Neuronal stem cell (in vitro differentiated cells): ENCODE measurements at regions not wholly inside any gene's neighbourhood (a gene's known extent, or its start where the extent isn't known, plus 50 kb on each side); places are given as distances from the start of the nearest gene placed in this dataset.

ENCODE experiments used
- DNase-seq: peaks from one replicate; pipeline ENCODE4 v3.0.0-alpha.2; 2013; ENCODE audit warnings: low spot score
- H2AFZ ChIP-seq: one replicate; pipeline ENCODE4 v1.6.1; 2013; ENCODE audit warnings: mild to moderate bottlenecking, low read length, inconsistent platforms
- H2AK5ac ChIP-seq: 2 replicates; pipeline ENCODE4 v1.6.1; 2013; ENCODE audit warnings: low read depth, mild to moderate bottlenecking, inconsistent platforms, low read length, moderate library complexity, mixed read lengths
- H2BK120ac ChIP-seq: 2 replicates; pipeline ENCODE4 v1.6.1; 2013; ENCODE audit warnings: low read depth, mild to moderate bottlenecking, inconsistent platforms, low read length, moderate library complexity, mixed read lengths
- H2BK12ac ChIP-seq: one replicate; pipeline ENCODE4 v1.6.1; 2013; ENCODE audit warnings: low read length, inconsistent platforms
- H2BK15ac ChIP-seq: 2 replicates; pipeline ENCODE4 v1.6.1; 2013; ENCODE audit warnings: mild to moderate bottlenecking, low read length, inconsistent platforms, mixed read lengths
- H2BK5ac ChIP-seq: one replicate; pipeline ENCODE4 v1.6.1; 2013; ENCODE audit warnings: inconsistent platforms, mild to moderate bottlenecking, low read length, moderate library complexity
- H3K14ac ChIP-seq: one replicate; pipeline ENCODE4 v1.6.1; 2013; ENCODE audit warnings: low read length, inconsistent platforms
- H3K18ac ChIP-seq: 2 replicates; pipeline ENCODE4 v1.6.1; 2013; ENCODE audit warnings: low read length, inconsistent platforms
- H3K23ac ChIP-seq: 2 replicates; pipeline ENCODE4 v1.6.1; 2013; ENCODE audit warnings: low read depth, mild to moderate bottlenecking, mixed read lengths, low read length, inconsistent platforms; ENCODE audit not compliant: poor library complexity
- H3K27ac ChIP-seq: replicated peaks from 3 replicates; pipeline ENCODE4 v1.5.1; 2013; ENCODE audit warnings: low read length, inconsistent platforms
- H3K27me3 ChIP-seq, 3 experiments: 2 replicates each; pipeline ENCODE4 v1.6.1; 2013; ENCODE audit warnings: low read length in 3 of 3, mild to moderate bottlenecking in 2 of 3, inconsistent platforms in 1 of 3, low read depth in 1 of 3, mixed read lengths in 1 of 3, moderate library complexity in 1 of 3; ENCODE audit not compliant: control insufficient read depth in 3 of 3, insufficient read depth in 3 of 3
- H3K36me3 ChIP-seq, 2 donors: replicated peaks in 1 of 2; 2 replicates each; pipeline ENCODE4 v1.6.1; 2013; ENCODE audit warnings: low read length in 2 of 2; ENCODE audit not compliant: control insufficient read depth in 2 of 2, insufficient read depth in 2 of 2
- H3K4ac ChIP-seq: 2 replicates; pipeline ENCODE4 v1.6.1; 2013; ENCODE audit warnings: inconsistent platforms, mild to moderate bottlenecking, low read length, moderate library complexity
- H3K4me1 ChIP-seq, 2 donors: 1 replicate in 1 of 2; 2 replicates in 1 of 2; pipeline ENCODE4 v1.6.1; 2013; ENCODE audit warnings: low read length in 2 of 2, low read depth in 1 of 2; ENCODE audit not compliant: control insufficient read depth in 2 of 2, insufficient read depth in 1 of 2
- H3K4me2 ChIP-seq: one replicate; pipeline ENCODE4 v1.6.1; 2013; ENCODE audit warnings: mild to moderate bottlenecking, low read length, inconsistent platforms; ENCODE audit not compliant: insufficient read depth, poor library complexity, severe bottlenecking
- H3K4me3 ChIP-seq, 2 donors: 2 replicates each; pipeline ENCODE4 v1.5.1; 2013; ENCODE audit warnings: low read length in 2 of 2, mild to moderate bottlenecking in 2 of 2, inconsistent platforms in 1 of 2, moderate library complexity in 1 of 2
- H3K79me1 ChIP-seq: one replicate; pipeline ENCODE4 v1.6.1; 2013; ENCODE audit warnings: low read depth, mild to moderate bottlenecking, inconsistent platforms, low read length, moderate library complexity
- H3K9ac ChIP-seq: one replicate; pipeline ENCODE4 v1.6.1; 2013; ENCODE audit warnings: mild to moderate bottlenecking, low read depth, low read length, inconsistent platforms; ENCODE audit not compliant: poor library complexity
- H3K9me3 ChIP-seq, 2 donors: replicated peaks in 1 of 2; 2 replicates each; pipeline versions ENCODE3 to v1.6.1; 2013; ENCODE audit warnings: low read length in 2 of 2, mild to moderate bottlenecking in 2 of 2, inconsistent platforms in 1 of 2, low read depth in 1 of 2, mixed read lengths in 1 of 2, moderate library complexity in 1 of 2; ENCODE audit not compliant: control insufficient read depth in 2 of 2, insufficient read depth in 1 of 2
- H4K8ac ChIP-seq: one replicate; pipeline ENCODE4 v1.6.1; 2013; ENCODE audit warnings: low read depth, mild to moderate bottlenecking, inconsistent platforms, low read length, moderate library complexity
- H4K91ac ChIP-seq: one replicate; pipeline ENCODE4 v1.6.1; 2013; ENCODE audit warnings: low read length, low read depth, mild to moderate bottlenecking, inconsistent platforms; ENCODE audit not compliant: poor library complexity
- WGBS, 2 donors: extraction: QIAGEN DNeasy Blood & Tissue Kit; methylation state at CpG; one replicate each; pipeline ENCODE4 v1.1.7; 2013; ENCODE audit warnings: missing lambda C conversion rate in 2 of 2, mixed read lengths in 1 of 2; ENCODE audit not compliant: insufficient read length in 2 of 2, insufficient replicate concordance in 1 of 2; ENCODE audit errors: extremely low coverage in 2 of 2; 5-methylcytosine and 5-hydroxymethylcytosine counted together

GRCh38 chr15:98405013-98405412 is 243.3 kb upstream of the IGF1R start:
- Histone ChIP-seq H2BK15ac (no peak overlapping the region), H2BK12ac (no peak overlapping the region), H3K36me3 (no peaks in the 10 kb centered on the region), H3K9ac (no peak overlapping the region), H3K4me1 (no peaks in the 10 kb centered on the region), H3K27ac (no peak overlapping the region), H2AFZ (no peak overlapping the region), H2BK5ac (no peak overlapping the region), H2BK120ac (no peak overlapping the region), H3K4me2 (no peak overlapping the region), H3K9me3 (no peaks in the 10 kb centered on the region), H3K18ac (no peak overlapping the region), H3K23ac (no peak overlapping the region), H3K4me3 (no peak overlapping the region), H4K8ac (no peak overlapping the region), H3K27me3 (no peaks in the 10 kb centered on the region), H3K79me1 (no peaks in the 10 kb centered on the region), H3K14ac (no peak overlapping the region), H4K91ac (no peak overlapping the region), H2AK5ac (no peak overlapping the region), H3K4ac (no peak overlapping the region)
- DNase-seq, result no peak
- WGBS, 2 donors, result no CpG with 5 or more reads among the region's 2 CpGs

- Histone ChIP-seq H2BK15ac (no peak overlapping the region), H3K4ac (no peak overlapping the region), H3K27me3 (no peaks in the 10 kb centered on the region), H4K8ac (no peak overlapping the region), H2BK12ac (no peak overlapping the region), H3K4me3 (no peak overlapping the region), H3K9ac (no peak overlapping the region), H4K91ac (no peak overlapping the region), H3K9me3 (no peaks in the 10 kb centered on the region), H3K18ac (no peak overlapping the region), H3K4me2 (no peak overlapping the region), H2AK5ac (no peak overlapping the region), H3K23ac (no peak overlapping the region), H3K4me1 (no peaks in the 10 kb centered on the region), H2BK120ac (no peak overlapping the region), H3K79me1 (no peaks in the 10 kb centered on the region), H3K27ac (no peak overlapping the region), H3K36me3 (no peaks in the 10 kb centered on the region), H2AFZ (no peak overlapping the region), H3K14ac (no peak overlapping the region), H2BK5ac (no peak overlapping the region)
- WGBS, 2 donors, result no CpG with 5 or more reads among the region's 9 CpGs
- DNase-seq, result no peak
Observed at GRCh38 chr15:98408231-98408630, 240.1 kb upstream of the IGF1R start.

GRCh38 chr15:98410328-98410727 is 238.0 kb upstream of the IGF1R start:
- no peak for DNase-seq
- Histone ChIP-seq H3K4me1 (no peaks in the 10 kb centered on the region), H2AFZ (no peak overlapping the region), H3K23ac (no peak overlapping the region), H3K79me1 (no peaks in the 10 kb centered on the region), H3K9me3 (no peaks in the 10 kb centered on the region), H2BK12ac (no peak overlapping the region), H2BK5ac (no peak overlapping the region), H4K91ac (no peak overlapping the region), H3K14ac (no peak overlapping the region), H4K8ac (no peak overlapping the region), H2AK5ac (no peak overlapping the region), H2BK120ac (no peak overlapping the region), H3K27ac (no peak overlapping the region), H3K36me3 (no peaks in the 10 kb centered on the region), H3K4me3 (no peak overlapping the region), H3K4me2 (no peak overlapping the region), H3K4ac (no peak overlapping the region), H2BK15ac (no peak overlapping the region), H3K9ac (no peak overlapping the region), H3K18ac (no peak overlapping the region), H3K27me3 (no peaks in the 10 kb centered on the region)
- no CpG with 5 or more reads among the region's 2 CpGs for WGBS, 2 donors

- no peak overlapping the region for H4K91ac ChIP-seq
- H3K4ac ChIP-seq, result no peak overlapping the region
- no peak overlapping the region for H3K18ac ChIP-seq
- H3K4me2 ChIP-seq, result no peak overlapping the region
- DNase-seq, result no peak
- H2BK120ac ChIP-seq, result no peak overlapping the region
- no peaks in the 10 kb centered on the region for H3K4me1 ChIP-seq
- H4K8ac ChIP-seq, result no peak overlapping the region
- H2BK15ac ChIP-seq, result no peak overlapping the region
- no peaks in the 10 kb centered on the region for H3K79me1 ChIP-seq
- no peak overlapping the region for H3K14ac ChIP-seq
- H3K27ac ChIP-seq, result no peak overlapping the region
- no CpG with 5 or more reads among the region's 2 CpGs for WGBS, 2 donors
- H3K27me3 ChIP-seq, result no peaks in the 10 kb centered on the region
- H3K9me3 ChIP-seq, result no peaks in the 10 kb centered on the region
- H3K4me3 ChIP-seq, result no peak overlapping the region
- H3K23ac ChIP-seq, result no peak overlapping the region
- no peak overlapping the region for H2BK5ac ChIP-seq
- no peak overlapping the region for H2AFZ ChIP-seq
- no peak overlapping the region for H3K9ac ChIP-seq
- H3K36me3 ChIP-seq, result no peaks in the 10 kb centered on the region
- H2AK5ac ChIP-seq, result no peak overlapping the region
- H2BK12ac ChIP-seq, result no peak overlapping the region
Observed at GRCh38 chr15:98412852-98413251, 235.5 kb upstream of the IGF1R start.
